ENCODE measurements at regions not wholly inside any gene's neighbourhood (a gene's known extent, or its start where the extent isn't known, plus 50 kb on each side); places are given as distances from the start of the nearest gene placed in this dataset.

GRCh38 chr1:200248541-200248940, 161.3 kb downstream of the ZNF281 start:
- DNase-seq = no peak

GRCh38 chr1:200247518-200247917, 162.3 kb downstream of the ZNF281 start:
- DNase-seq = no peak

GRCh38 chr1:200245473-200245872, 164.4 kb downstream of the ZNF281 start:
- no peak for DNase-seq

GRCh38 chr1:200243042-200243437, 166.8 kb downstream of the ZNF281 start:
- DNase-seq = no peak

GRCh38 chr1:200242110-200243041, 167.5 kb downstream of the ZNF281 start:
- DNase-seq = no peak

- DNase-seq = no peak
Measured at GRCh38 chr1:200240656-200241055, 169.2 kb downstream of the ZNF281 start.

- no peak for DNase-seq
Measured at GRCh38 chr1:200238311-200238710, 171.5 kb downstream of the ZNF281 start.

- DNase-seq = no peak
Measured at GRCh38 chr1:200237066-200237465, 172.8 kb downstream of the ZNF281 start.

GRCh38 chr1:200234938-200235337, 174.9 kb downstream of the ZNF281 start:
- no peak for DNase-seq

- no peak for DNase-seq
Measured at GRCh38 chr1:200233393-200233792, 176.4 kb downstream of the ZNF281 start.

- no peak for DNase-seq
Measured at GRCh38 chr1:200231787-200232231, 178.0 kb downstream of the ZNF281 start.

- DNase-seq = no peak
Measured at GRCh38 chr1:200230671-200231070, 179.2 kb downstream of the ZNF281 start.

GRCh38 chr1:200228486-200228885, 181.3 kb downstream of the ZNF281 start:
- DNase-seq = no peak

GRCh38 chr1:200228081-200228480, 181.8 kb downstream of the ZNF281 start:
- DNase-seq = no peak

All from stimulated activated CD8-positive, alpha-beta memory T cell treated with anti-CD3 and anti-CD28 coated beads, Interleukin-4, amount 100 ng/mL, for 48 hours (primary cell).